ENCODE measurements at regions not wholly inside any gene's neighbourhood (a gene's known extent, or its start where the extent isn't known, plus 50 kb on each side); places are given as distances from the start of the nearest gene placed in this dataset.

GRCh38 chr3:163924600-163924999 lies 1153.7 kb downstream of the SI start:
- DNase-seq, result no peak

GRCh38 chr3:163919154-163919553 lies 1159.1 kb downstream of the SI start:
- no peak for DNase-seq

DNA sequence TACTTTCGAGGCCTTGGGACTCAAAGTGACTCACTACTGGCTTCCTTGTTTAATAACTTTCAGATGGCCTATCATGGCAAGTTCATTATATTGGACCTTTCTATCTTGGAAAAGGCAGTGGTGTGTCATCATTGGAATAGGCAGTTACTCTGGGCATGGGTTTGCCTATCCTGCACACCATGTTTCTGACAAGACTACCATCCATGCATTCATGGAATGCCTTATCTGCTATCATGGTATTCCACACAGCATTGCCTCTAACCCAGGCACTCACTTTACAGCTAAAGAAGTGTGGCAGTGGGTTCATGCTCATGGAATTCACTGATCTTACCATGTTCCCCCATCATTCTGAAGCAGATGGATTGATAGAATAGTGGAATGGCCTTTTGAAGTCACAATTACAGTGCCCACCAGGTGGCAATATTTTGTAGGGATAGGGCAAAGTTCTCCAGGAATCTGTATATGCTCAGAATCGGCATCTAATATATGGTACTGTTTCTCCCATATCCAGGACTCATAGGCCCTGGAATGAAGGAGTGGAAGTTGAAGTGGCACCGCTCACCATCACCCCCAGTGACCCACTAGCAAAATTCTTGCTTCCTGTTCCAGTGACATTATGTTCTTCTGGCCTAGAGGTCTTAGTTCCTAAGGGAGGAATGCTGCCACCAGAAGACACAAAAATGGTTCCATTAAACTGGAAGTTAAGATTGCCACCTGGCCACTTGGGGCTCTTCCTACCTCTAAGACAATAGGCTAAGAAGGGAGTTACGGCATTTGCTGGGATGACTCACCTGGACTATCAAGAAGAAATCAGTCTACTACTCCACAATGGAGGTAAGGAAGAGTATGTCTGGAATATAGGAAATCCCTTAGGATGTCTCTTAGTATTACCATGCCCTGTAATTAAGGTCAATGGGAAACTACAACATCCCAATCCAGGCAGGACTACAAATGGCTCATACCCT lies 1161.4 kb downstream of the SI start:
- peak; percentile 32 for DNase-seq

- DNase-seq, result no peak
These were observed 1163.0 kb downstream of the SI start for GRCh38 chr3:163915280-163915679.

GRCh38 chr3:163914567-163914966 lies 1163.7 kb downstream of the SI start:
- DNase-seq, result no peak

DNA sequence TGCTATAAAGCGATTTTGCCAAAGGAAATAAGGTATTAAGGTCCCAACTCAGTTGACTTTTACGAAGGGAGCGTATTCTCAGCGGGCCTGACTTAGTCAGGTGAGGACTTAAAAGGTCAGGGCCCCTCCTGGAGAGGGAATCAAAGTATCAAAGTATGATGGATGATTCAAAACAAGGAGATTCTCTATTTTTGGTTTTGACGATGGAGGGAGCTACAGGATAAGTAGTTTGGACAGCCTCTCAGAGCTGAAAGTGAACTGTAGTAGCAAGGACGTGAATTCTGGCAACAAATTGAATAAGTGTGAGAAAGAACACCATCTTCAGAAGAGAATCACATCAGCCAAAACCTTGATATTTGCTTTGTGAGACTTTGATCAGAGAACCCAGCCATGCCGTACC lies 1186.5 kb downstream of the SI start:
- DNase-seq, result no peak

- no peak for DNase-seq
These were observed 1187.6 kb downstream of the SI start for GRCh38 chr3:163890661-163891060.

DNA sequence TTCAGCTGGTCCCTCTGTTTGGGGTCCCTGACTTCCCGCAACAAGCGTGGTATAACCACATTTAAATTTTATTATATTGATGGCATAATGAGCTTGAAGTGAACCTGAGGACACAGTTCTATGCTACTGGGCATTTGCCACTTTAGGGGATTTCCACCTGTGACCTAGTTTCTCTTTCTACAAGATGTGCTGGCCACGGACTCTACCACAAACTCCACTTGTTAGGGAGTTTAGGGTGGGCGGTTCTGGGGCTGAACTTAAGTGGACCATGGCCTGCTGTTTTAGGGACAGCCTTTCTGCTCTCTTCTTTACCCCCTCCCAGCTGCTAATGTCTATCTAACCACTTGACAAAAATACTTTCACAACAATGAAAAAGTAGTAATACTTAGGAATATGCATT lies 1199.1 kb downstream of the SI start:
- no peak for DNase-seq

GRCh38 chr3:163878396-163878795 lies 1199.9 kb downstream of the SI start:
- DNase-seq, result no peak

DNA sequence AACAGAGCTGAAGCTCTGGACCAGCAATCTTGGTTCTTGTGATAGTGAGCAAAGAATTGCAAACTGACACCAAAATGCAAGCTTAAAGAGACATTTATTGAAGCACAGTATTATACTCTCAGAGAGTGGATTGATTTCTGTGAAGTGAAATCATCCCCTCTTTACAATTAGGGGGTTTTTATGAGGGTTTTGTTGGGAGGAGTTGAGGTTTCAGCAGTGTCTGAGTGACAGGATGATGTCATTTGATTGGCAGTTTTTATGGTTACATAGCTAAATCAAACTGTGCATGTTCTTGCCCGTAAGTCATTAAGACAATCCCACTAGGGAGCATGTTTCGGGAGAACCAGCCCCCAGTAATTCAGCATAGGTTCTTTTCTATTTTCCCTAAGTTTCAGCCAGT lies 1200.5 kb downstream of the SI start:
- DNase-seq, result no peak

GRCh38 chr3:163863146-163863545 lies 1215.2 kb downstream of the SI start:
- DNase-seq, result no peak

DNA sequence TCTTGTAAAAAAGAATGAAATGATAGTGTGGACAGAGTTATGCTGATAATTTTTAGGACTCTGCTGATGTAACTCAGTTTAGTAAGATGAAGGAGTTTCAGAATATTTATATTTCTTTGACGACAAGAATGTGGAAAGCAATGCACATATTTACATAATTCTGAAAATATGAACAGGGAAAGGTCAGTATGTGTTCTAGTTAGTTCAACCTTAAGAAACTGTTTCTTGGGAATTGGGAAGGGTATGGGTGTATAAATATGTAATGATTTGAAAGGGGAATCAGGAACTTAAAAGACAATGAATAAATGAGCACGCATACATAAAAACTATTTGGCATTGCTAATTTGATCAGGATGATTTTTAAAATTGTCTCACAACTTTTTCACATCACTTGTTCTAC lies 1226.1 kb downstream of the SI start:
- no peak for DNase-seq

DNA sequence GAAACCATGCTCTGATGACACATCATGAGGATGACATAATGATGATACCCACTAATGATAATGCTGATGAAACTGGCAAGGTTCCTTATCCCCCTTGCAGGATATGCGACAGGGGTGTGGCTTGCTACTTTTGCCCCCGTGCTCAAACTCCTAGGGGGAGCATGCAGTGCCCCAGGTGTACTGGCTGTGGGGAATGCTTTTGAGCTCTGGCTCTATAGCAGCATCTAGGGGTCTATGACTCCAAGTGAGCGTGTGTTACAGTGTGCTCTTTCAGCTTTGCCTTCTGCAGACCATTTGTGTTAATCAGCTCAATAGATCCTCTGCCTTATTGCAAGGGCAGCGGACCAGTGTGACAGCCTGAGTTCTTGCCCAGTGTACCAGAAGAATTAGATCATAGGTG lies 1239.5 kb downstream of the SI start:
- DNase-seq, result no peak

- no peak for DNase-seq
These were observed 1245.7 kb downstream of the SI start for GRCh38 chr3:163832547-163832946.

- no peak for DNase-seq
These were observed 1256.5 kb downstream of the SI start for GRCh38 chr3:163821841-163822240.

GRCh38 chr3:163817015-163817414 lies 1261.3 kb downstream of the SI start:
- no peak for DNase-seq

GRCh38 chr3:163813935-163814334 lies 1264.4 kb downstream of the SI start:
- no peak for DNase-seq

- no peak for DNase-seq
These were observed 1266.3 kb downstream of the SI start for GRCh38 chr3:163812006-163812405.

DNA sequence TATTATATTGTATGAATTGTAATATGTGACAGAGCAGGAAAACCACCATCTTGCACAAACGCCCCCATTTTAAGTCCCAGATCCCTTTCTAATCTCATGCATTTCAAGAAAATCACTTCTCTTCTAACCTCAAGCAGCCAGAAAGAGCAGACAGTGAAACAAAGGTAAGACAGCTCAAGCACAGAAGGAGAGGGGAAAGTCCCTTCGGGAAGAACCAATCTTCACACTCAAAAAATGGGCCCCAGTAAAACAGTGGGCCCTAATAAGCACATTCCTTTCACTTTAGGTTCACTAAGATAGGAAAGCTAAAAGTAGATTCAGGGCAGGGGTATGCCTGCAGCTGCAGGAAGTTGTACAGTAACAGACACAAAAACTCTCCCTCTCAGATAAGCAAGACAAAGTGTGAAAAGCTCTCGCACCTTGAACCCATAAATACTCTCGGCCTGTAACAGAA lies 1268.7 kb downstream of the SI start:
- no peak for DNase-seq

DNA sequence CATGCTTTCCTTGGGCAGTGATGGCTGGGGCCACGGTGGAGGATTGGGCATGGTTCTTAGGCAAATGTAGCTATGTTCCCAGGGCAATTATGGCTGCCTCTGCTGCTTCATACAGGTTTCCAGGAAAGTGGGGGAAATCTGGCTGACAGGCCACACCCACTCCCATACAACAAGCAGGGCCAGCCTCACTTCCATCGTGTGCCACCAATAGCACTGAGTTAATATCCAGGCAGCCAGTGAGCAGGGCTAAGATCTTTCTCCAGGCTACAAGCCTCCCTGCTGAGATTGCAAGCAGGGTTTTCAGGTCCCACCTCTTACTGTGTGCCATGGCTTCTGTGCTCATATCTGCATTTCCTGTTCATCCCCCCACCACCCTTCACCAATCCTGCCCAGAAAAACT lies 1291.9 kb downstream of the SI start:
- DNase-seq, result no peak

DNA sequence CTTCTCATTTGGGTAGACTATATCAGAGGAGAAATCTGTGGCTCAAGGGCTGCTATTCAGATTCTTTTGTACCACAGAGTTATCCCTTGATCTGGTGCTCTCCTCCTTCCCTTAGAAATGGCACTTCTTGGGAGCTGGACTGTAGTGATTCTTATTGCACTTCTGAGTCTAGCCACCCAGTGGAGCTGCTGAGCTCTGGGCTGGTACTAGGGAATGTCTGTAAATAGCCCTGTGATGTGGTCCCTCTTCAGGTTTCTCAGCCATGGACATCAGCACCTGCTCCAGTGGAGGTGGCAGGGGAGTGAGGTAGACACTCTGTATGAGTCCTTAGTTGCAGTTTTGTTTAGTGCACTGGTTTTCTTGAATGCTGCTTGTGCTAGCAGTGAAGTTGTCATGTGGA lies 1292.6 kb downstream of the SI start:
- no peak for DNase-seq

- no peak for DNase-seq
These were observed 1298.6 kb downstream of the SI start for GRCh38 chr3:163779396-163780344.

- no peak for DNase-seq
These were observed 1301.6 kb downstream of the SI start for GRCh38 chr3:163776743-163777142.

DNA sequence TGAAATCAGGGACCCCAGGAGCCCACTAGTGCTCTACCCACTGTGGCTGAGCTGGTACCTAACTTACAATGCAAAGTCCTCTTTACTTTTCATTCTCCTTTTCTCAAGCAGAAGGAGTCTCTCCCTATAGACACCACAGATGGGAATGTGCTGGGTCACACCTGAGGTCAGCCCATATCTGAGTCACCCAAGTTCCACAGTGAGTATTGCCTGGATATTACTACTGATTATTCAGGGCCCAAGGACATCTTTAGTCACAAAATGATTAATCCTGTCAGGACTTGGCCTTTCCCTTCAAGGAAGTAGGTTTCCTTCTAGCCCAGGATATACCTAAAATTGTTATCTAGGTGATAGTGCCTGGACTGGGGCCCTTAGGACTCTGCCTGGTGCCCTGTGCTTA lies 1305.2 kb downstream of the SI start:
- DNase-seq, result no peak

Measured in NCI-H524 treated with DMSO at 0.1 percent for 48 hours (cell line).